ENCODE measurements at regions not wholly inside any gene's neighbourhood (a gene's known extent, or its start where the extent isn't known, plus 50 kb on each side); places are given as distances from the start of the nearest gene placed in this dataset.

GRCh38 chr3:18030371-18030870 lies 288.0 kb upstream of the TBC1D5 start:
- TF ChIP-seq RFX5 (IDR thresholded peaks at IDR 0.05; ENCODE audit: borderline replicate concordance, low read depth, low read length) (no peak), BRCA1 (IDR thresholded peaks at IDR 0.05; ENCODE audit: low read depth, low read length) (no peak), CEBPB (IDR thresholded peaks at IDR 0.05; ENCODE audit: low read depth, low read length) (no peak)
- TF ChIP-seq, protein P1, sequence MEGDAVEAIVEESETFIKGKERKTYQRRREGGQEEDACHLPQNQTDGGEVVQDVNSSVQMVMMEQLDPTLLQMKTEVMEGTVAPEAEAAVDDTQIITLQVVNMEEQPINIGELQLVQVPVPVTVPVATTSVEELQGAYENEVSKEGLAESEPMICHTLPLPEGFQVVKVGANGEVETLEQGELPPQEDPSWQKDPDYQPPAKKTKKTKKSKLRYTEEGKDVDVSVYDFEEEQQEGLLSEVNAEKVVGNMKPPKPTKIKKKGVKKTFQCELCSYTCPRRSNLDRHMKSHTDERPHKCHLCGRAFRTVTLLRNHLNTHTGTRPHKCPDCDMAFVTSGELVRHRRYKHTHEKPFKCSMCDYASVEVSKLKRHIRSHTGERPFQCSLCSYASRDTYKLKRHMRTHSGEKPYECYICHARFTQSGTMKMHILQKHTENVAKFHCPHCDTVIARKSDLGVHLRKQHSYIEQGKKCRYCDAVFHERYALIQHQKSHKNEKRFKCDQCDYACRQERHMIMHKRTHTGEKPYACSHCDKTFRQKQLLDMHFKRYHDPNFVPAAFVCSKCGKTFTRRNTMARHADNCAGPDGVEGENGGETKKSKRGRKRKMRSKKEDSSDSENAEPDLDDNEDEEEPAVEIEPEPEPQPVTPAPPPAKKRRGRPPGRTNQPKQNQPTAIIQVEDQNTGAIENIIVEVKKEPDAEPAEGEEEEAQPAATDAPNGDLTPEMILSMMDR (IDR thresholded peaks at IDR 0.05; ENCODE audit: control extremely low read depth in 1 of 3, insufficient read depth in 1 of 3, low read depth in 1 of 3, low read length in 3 of 3) = no peak

Data from H1 (cell line).